ENCODE measurements at regions not wholly inside any gene's neighbourhood (a gene's known extent, or its start where the extent isn't known, plus 50 kb on each side); places are given as distances from the start of the nearest gene placed in this dataset.

- TF ChIP-seq, protein P1, sequence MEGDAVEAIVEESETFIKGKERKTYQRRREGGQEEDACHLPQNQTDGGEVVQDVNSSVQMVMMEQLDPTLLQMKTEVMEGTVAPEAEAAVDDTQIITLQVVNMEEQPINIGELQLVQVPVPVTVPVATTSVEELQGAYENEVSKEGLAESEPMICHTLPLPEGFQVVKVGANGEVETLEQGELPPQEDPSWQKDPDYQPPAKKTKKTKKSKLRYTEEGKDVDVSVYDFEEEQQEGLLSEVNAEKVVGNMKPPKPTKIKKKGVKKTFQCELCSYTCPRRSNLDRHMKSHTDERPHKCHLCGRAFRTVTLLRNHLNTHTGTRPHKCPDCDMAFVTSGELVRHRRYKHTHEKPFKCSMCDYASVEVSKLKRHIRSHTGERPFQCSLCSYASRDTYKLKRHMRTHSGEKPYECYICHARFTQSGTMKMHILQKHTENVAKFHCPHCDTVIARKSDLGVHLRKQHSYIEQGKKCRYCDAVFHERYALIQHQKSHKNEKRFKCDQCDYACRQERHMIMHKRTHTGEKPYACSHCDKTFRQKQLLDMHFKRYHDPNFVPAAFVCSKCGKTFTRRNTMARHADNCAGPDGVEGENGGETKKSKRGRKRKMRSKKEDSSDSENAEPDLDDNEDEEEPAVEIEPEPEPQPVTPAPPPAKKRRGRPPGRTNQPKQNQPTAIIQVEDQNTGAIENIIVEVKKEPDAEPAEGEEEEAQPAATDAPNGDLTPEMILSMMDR (conservative IDR thresholded peaks at IDR 0.05; ENCODE audit: low read depth, low read length): no peak
- TF ChIP-seq EZH2 (IDR thresholded peaks at IDR 0.05; ENCODE audit: low read length, unreplicated experiment): no peak
- no peak for TF ChIP-seq EZH2phosphoT487 (IDR thresholded peaks at IDR 0.05; ENCODE audit: borderline replicate concordance, low read length)
Measured at GRCh38 chr6:28738396-28738765, 185.4 kb downstream of the TRIM27 start.

Measured in PC-3 (cell line).